WERI-Rb-1 (cell line): ENCODE measurements at regions not wholly inside any gene's neighbourhood (a gene's known extent, or its start where the extent isn't known, plus 50 kb on each side); places are given as distances from the start of the nearest gene placed in this dataset.

ENCODE experiments used
- DNase-seq: peaks from one replicate; pipeline ENCODE4 v3.0.0-alpha.2; 2020
- H3K27ac ChIP-seq: fragments of 250-450 bp; sonication (Bioruptor Pico); 2 replicates; pipeline ENCODE4 v1.5.1; 2020; ENCODE audit warnings: mild to moderate bottlenecking, moderate library complexity
- H3K27me3 ChIP-seq: fragments of 250-450 bp; sonication (Bioruptor Pico); 2 replicates; pipeline ENCODE4 v1.5.1; 2021; ENCODE audit warnings: mild to moderate bottlenecking, low read depth, moderate library complexity; ENCODE audit not compliant: insufficient read depth, severe bottlenecking
- H3K36me3 ChIP-seq: fragments of 250-450 bp; sonication (Bioruptor Pico); 2 replicates; pipeline ENCODE4 v1.5.1; 2020; ENCODE audit warnings: mild to moderate bottlenecking, moderate library complexity
- H3K4me3 ChIP-seq: 2 replicates; pipeline ENCODE4 v1.5.1; 2011; ENCODE audit warnings: low read depth, mild to moderate bottlenecking, control low read depth, low read length
- H3K9me3 ChIP-seq: fragments of 250-450 bp; sonication (Bioruptor Pico); 2 replicates; pipeline ENCODE4 v1.5.1; 2021; ENCODE audit warnings: mild to moderate bottlenecking, moderate library complexity; ENCODE audit not compliant: severe bottlenecking
- TF ChIP-seq, protein P1 (sequence below): IDR thresholded peaks from 2 replicates; pipeline ENCODE4 v1.5.1; 2011; ENCODE audit warnings: low read depth, mild to moderate bottlenecking, control low read depth, inconsistent platforms, low read length

DNA sequence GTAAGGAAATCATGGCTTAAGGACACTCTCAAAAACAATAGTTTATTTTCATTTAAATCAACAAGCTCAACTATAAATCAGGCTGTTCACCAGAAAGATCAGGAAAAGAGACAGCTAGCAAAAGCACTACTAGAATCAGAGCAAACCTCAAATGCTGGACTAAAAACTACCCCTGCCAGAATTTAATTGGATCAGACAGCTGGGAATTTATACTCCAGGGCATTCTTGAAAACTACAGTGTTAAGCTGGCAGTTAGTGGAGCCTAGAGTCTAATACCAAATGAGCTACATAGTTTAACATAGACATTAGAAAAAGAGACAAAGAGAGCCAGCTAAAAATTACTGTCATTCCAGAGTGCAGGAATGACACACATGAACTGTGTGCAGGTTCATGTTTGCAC, 1016.4 kb upstream of the CRIM1 start:
- peaks cover 10% of the 10 kb centered on the region for H3K9me3 ChIP-seq
- no peak for DNase-seq
- H3K4me3 ChIP-seq: no peak overlapping the region
- H3K27ac ChIP-seq: no peak overlapping the region
- H3K36me3 ChIP-seq: no peaks in the 10 kb centered on the region
- TF ChIP-seq, protein P1, sequence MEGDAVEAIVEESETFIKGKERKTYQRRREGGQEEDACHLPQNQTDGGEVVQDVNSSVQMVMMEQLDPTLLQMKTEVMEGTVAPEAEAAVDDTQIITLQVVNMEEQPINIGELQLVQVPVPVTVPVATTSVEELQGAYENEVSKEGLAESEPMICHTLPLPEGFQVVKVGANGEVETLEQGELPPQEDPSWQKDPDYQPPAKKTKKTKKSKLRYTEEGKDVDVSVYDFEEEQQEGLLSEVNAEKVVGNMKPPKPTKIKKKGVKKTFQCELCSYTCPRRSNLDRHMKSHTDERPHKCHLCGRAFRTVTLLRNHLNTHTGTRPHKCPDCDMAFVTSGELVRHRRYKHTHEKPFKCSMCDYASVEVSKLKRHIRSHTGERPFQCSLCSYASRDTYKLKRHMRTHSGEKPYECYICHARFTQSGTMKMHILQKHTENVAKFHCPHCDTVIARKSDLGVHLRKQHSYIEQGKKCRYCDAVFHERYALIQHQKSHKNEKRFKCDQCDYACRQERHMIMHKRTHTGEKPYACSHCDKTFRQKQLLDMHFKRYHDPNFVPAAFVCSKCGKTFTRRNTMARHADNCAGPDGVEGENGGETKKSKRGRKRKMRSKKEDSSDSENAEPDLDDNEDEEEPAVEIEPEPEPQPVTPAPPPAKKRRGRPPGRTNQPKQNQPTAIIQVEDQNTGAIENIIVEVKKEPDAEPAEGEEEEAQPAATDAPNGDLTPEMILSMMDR: no peak
- H3K27me3 ChIP-seq: no peaks in the 10 kb centered on the region

DNA sequence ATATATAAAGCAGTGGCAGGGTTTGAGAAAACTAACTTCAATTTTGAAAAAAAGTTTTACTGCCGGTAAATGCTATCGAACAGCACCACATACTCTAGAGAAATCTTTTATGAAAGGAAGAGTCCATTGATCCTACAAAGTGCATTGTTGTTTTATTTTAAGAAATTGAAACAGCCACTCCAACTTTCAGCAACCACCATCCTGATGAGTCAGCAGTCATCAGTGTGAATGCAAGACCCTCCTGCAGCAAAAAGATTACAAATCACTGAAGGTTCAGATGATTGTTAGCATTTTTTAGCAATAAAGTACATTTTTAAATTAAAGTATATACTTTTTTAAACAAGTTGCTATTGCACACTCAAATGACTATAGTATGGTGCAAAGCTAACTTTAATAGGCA, 1017.7 kb upstream of the CRIM1 start:
- no peaks in the 10 kb centered on the region for H3K27me3 ChIP-seq
- TF ChIP-seq, protein P1: no peak
- no peak overlapping the region for H3K4me3 ChIP-seq
- no peak for DNase-seq
- no peak overlapping the region for H3K27ac ChIP-seq
- H3K9me3 ChIP-seq: peaks cover 7% of the 10 kb centered on the region
- H3K36me3 ChIP-seq: no peaks in the 10 kb centered on the region

DNA sequence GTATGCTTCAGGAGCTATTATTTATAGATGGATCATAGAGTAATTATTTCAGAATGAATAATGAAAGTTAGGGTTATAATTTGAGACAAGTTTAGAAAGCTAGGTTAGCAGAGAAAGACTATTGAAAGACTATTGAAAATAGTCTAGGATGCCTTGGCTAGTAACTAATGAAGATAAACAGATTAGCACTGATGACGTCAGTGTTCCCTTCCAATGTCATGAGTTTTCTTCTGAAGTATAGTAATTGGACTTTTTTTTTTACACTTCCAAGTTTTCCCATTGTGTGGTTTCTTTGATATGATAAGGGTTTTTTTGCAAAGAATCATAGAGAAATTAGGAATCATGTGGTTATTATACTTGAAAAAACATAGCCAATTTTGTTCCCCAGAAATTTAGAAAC, 1041.5 kb upstream of the CRIM1 start:
- Histone ChIP-seq H3K9me3 (no peaks in the 10 kb centered on the region), H3K36me3 (no peaks in the 10 kb centered on the region), H3K4me3 (no peak overlapping the region), H3K27me3 (no peaks in the 10 kb centered on the region), H3K27ac (no peak overlapping the region)
- no peak for DNase-seq
- TF ChIP-seq, protein P1: no peak

DNA sequence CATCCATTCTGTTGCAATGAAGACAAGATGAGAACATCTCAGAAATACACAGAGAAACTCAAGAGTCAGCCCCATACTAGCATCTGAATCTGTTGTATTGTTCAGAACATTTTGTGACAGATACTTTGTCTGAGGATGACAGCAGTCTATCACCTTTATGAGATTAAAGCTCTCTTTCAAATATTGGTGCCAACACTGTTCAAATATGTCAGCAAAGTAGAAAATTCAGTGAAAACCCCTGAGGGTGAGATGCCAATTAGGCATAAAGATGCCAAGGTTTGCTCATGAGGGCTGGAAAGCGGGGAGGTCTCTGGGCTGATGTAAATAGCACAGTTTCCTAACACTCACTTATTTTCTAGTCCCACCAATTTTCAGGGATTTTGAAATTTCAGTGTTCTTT, 1054.2 kb upstream of the CRIM1 start:
- Histone ChIP-seq H3K27me3 (no peaks in the 10 kb centered on the region), H3K9me3 (no peaks in the 10 kb centered on the region), H3K4me3 (no peak overlapping the region), H3K36me3 (no peaks in the 10 kb centered on the region), H3K27ac (no peak overlapping the region)
- TF ChIP-seq, protein P1: no peak
- DNase-seq: no peak

DNA sequence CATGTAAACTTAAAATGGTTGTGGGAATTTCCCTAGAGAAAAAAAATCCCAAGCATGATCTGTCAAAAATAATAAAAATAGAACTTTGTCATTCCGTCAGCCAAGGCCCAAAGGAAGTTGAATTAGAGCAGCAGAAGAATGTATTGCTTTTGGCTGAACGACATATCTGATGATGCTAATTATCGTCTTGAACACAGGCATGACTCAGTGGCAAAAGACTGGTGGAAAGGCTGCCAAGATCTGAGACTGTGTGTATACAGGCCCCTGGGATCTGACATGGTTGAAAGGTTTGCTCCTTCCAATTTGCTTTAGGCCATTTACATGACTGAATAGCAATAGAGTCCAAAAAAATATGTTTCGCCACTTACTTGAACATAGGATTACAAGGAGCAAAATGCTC, 1057.1 kb upstream of the CRIM1 start:
- no peak for DNase-seq
- H3K4me3 ChIP-seq: no peak overlapping the region
- H3K36me3 ChIP-seq: no peaks in the 10 kb centered on the region
- no peak overlapping the region for H3K27ac ChIP-seq
- TF ChIP-seq, protein P1: no peak
- peaks cover 4% of the 10 kb centered on the region for H3K9me3 ChIP-seq
- H3K27me3 ChIP-seq: no peaks in the 10 kb centered on the region

DNA sequence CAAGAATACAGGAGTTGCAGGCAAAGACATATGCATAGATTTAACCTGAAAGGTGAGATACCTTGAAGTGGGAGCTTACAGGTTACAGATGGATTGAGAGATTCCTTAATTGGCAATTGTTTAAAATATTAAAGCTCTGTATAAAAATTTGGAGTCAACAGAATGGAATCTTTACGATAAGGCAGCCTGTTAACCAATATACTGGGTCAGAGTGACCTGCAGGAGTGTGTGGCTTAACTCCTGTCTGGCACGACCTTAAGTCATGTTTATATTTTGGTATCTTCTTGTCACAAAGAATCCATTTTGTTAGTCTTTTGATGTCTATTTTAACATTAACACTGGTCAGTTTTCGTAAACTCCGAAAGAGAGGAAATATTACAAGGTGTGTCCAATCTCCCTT, 1058.2 kb upstream of the CRIM1 start:
- Histone ChIP-seq H3K4me3 (no peak overlapping the region), H3K9me3 (peaks cover 4% of the 10 kb centered on the region), H3K27me3 (no peaks in the 10 kb centered on the region), H3K36me3 (no peaks in the 10 kb centered on the region), H3K27ac (no peak overlapping the region)
- no peak for DNase-seq
- TF ChIP-seq, protein P1: no peak
